ENCODE measurements at regions not wholly inside any gene's neighbourhood (a gene's known extent, or its start where the extent isn't known, plus 50 kb on each side); places are given as distances from the start of the nearest gene placed in this dataset.
"Not testable (repeated sequence)": the region's sequence is repeated elsewhere in the genome, so short reads cannot be mapped to it uniquely, and the experiment has no call there.

GRCh38 chr7:67359900-67360299, 363.3 kb downstream of the TYW1 start:
- TF ChIP-seq, protein P1, sequence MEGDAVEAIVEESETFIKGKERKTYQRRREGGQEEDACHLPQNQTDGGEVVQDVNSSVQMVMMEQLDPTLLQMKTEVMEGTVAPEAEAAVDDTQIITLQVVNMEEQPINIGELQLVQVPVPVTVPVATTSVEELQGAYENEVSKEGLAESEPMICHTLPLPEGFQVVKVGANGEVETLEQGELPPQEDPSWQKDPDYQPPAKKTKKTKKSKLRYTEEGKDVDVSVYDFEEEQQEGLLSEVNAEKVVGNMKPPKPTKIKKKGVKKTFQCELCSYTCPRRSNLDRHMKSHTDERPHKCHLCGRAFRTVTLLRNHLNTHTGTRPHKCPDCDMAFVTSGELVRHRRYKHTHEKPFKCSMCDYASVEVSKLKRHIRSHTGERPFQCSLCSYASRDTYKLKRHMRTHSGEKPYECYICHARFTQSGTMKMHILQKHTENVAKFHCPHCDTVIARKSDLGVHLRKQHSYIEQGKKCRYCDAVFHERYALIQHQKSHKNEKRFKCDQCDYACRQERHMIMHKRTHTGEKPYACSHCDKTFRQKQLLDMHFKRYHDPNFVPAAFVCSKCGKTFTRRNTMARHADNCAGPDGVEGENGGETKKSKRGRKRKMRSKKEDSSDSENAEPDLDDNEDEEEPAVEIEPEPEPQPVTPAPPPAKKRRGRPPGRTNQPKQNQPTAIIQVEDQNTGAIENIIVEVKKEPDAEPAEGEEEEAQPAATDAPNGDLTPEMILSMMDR (IDR thresholded peaks at IDR 0.05), result no peak
- Histone ChIP-seq H3K27me3 (no peaks in the 10 kb centered on the region), H3K4me3 (no peak overlapping the region), H3K9me3 (peaks cover 0 to 19% of the 10 kb centered on the region in 2 donors), H3K4me1 (peaks cover 0 to 6% of the 10 kb centered on the region in 2 donors), H3K36me3 (no peaks in the 10 kb centered on the region), H3K27ac (no peak overlapping the region)
- DNase-seq (ENCODE audit: low spot score), result no peak

- TF ChIP-seq, protein P1 (IDR thresholded peaks at IDR 0.05), result no peak
- peaks cover 0 to 19% of the 10 kb centered on the region in 2 donors for H3K9me3 ChIP-seq
- DNase-seq (ENCODE audit: low spot score), result no peak
- no peak overlapping the region for H3K27ac ChIP-seq
- H3K4me3 ChIP-seq, result no peak overlapping the region
- H3K4me1 ChIP-seq, result peaks cover 0 to 6% of the 10 kb centered on the region in 2 donors
- H3K36me3 ChIP-seq, result no peaks in the 10 kb centered on the region
- H3K27me3 ChIP-seq, result no peaks in the 10 kb centered on the region
Measured at GRCh38 chr7:67361150-67361549, 364.5 kb downstream of the TYW1 start.

DNA sequence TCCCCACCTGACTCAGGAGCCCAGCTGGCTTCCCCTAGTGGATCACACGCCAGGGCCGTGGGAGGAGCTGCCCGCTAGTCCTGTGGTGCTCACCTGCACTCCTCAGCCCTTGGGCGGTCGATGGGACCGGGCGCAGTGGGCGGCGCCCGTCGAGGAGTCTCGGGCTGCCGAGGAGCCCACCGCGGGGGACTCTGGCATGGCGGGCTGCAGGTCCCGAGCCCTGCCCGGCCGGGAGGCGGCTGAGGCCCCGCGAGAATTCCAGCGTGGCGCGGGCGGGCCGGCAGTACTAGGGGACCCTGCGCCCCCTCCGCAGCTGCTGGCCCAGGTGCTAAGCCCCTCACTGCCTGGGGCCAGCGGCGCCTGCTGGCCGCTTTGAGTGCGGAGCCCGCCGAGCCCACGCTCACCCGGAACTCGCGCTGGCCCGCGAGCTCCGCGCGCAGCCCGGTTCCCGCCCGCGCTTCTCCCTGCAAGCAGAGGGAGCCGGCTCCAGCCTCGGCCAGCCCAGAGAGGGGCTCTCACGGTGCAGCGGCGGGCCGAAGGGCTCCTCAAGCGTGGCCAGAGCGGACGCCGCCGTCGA, 367.9 kb downstream of the TYW1 start:
- Histone ChIP-seq H3K27me3 (no peaks in the 10 kb centered on the region), H3K27ac (no peak overlapping the region), H3K4me1 (peaks cover 0 to 6% of the 10 kb centered on the region in 2 donors), H3K4me3 (peak overlapping the region in 1 of 2 donors; percentile 24), H3K36me3 (no peaks in the 10 kb centered on the region), H3K9me3 (no peaks in the 10 kb centered on the region)
- TF ChIP-seq, protein P1 (IDR thresholded peaks at IDR 0.05), result no peak
- DNase-seq (ENCODE audit: low spot score), result no peak

DNA sequence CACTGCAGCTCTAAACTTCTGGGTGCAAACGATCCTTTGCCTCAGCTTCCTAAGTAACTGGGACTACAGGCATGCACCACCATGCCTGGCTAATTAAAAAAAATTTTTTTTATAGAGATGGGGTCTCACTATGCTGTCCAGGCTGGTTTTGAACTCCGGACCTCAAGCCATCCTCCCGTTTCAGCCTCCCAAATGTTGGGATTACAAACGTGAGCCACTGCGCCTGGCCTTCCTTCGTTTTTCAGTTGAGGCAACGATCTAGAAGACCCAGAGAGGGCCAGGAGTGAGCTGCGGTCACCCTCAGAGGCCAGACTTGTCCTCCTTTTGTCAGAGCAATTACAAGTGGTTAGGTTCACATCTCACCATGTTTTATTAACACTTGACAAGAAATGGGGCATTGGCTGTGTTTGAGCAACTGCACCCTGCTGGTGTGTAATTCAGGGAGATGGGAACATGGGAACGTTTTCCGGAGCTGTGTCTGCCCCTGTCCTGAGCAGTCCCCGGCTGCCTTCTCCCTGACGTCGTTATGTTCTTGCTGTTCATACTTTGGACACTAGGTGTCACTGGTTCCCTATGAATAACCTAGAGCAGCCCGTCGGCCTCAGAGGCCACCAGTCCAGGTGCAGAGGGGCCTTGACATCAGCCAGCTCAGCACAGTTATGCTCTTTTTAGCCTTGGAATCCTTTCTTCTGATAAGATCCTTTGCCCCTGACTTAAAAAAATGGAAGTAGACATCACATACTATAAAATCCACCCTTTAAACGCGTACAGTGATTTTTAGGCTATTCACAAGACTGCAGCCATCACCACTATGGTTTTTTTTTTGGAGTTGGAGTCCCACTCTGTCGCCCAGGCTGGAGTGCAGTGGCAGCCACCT, 375.0 kb downstream of the TYW1 start:
- no peak overlapping the region for H3K27ac ChIP-seq
- peaks cover 0 to 8% of the 10 kb centered on the region in 2 donors for H3K9me3 ChIP-seq
- H3K4me3 ChIP-seq, result no peak overlapping the region
- no peaks in the 10 kb centered on the region for H3K4me1 ChIP-seq
- H3K27me3 ChIP-seq, result no peaks in the 10 kb centered on the region
- DNase-seq (ENCODE audit: low spot score), result no peak
- TF ChIP-seq, protein P1 (IDR thresholded peaks at IDR 0.05), result peak; percentile 64 to 85
- no peaks in the 10 kb centered on the region for H3K36me3 ChIP-seq

DNA sequence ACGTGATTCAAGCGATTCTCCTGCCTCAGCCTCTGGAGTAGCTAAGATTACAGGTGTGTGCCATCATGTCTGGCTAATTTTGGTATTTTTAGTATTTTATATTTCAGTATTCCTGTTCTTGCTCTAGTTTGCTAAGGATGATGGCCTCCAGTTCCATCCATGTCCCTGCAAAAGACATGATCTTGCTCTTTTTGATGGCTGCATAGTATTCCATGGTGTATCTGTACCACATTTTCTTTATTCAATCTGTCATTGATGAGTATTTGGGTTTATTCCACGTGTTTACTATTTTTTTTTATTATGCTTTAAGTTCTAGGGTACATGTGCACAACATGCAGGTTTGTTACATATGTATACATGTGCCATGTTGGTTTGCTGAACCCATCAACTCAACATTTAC, 376.8 kb downstream of the TYW1 start:
- H3K27ac ChIP-seq; H3K4me1 ChIP-seq; H3K36me3 ChIP-seq; H3K9me3 ChIP-seq; DNase-seq (ENCODE audit: low spot score); H3K4me3 ChIP-seq; H3K27me3 ChIP-seq: not testable (repeated sequence)

- no peak for DNase-seq (ENCODE audit: low spot score)
- TF ChIP-seq, protein P1 (IDR thresholded peaks at IDR 0.05), result no peak
- Histone ChIP-seq H3K27me3 (no peaks in the 10 kb centered on the region), H3K36me3 (no peaks in the 10 kb centered on the region), H3K4me1 (no peaks in the 10 kb centered on the region), H3K4me3 (no peak overlapping the region), H3K9me3 (peaks cover 0 to 8% of the 10 kb centered on the region in 2 donors), H3K27ac (no peak overlapping the region)
Measured at GRCh38 chr7:67375427-67375826, 378.8 kb downstream of the TYW1 start.
